AG20443 (cell line): ENCODE measurements at regions not wholly inside any gene's neighbourhood (a gene's known extent, or its start where the extent isn't known, plus 50 kb on each side); places are given as distances from the start of the nearest gene placed in this dataset.

ENCODE experiments used
- DNase-seq: peaks from one replicate; pipeline ENCODE4 v3.0.0; 2012; ENCODE audit warnings: low spot score, mixed read lengths

- DNase-seq = no peak
Observed at GRCh38 chr11:92317721-92318120, 93.1 kb downstream of the FAT3 start.

- no peak for DNase-seq
Observed at GRCh38 chr11:92322225-92322624, 97.6 kb downstream of the FAT3 start.

DNA sequence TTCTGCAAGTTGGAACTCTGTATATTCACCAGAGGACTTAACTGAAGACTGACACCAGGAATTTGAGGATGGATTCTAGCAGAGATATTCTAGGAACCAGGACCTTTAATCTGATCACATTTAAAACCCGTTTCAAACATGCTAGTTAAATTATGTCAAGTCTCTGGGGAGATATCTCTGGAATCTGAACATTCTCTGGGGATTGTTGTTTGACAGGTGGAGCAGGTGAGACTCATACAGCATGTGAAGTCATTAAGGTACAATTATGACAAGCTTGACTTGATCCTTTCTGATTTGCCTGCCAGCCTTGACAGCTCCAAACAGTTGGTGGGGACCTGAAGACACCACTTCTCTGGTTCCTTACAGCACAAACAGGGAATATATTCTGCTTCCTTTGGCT lies 100.3 kb downstream of the FAT3 start:
- DNase-seq = no peak

DNA sequence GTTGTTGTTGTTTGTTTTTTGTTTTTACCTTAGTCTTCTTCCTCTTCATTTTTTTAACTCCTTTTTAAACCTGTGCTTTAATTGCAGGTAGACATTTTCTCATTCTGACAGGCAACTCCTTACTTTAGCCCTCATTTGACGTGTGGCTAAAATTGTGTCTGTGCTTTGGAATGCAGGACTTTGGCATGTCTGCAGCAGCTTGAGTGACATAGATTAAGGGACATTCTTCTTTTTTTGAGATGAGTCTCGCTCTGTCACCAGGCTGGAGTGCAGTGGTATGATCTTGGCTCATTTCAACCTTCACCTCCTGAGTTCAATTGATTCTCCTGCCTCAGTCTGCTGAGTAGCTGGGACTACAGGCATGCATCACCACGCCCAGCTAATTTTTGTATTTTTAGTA lies 100.8 kb downstream of the FAT3 start:
- no peak for DNase-seq

- no peak for DNase-seq
Observed at GRCh38 chr11:92329137-92329536, 104.5 kb downstream of the FAT3 start.

DNA sequence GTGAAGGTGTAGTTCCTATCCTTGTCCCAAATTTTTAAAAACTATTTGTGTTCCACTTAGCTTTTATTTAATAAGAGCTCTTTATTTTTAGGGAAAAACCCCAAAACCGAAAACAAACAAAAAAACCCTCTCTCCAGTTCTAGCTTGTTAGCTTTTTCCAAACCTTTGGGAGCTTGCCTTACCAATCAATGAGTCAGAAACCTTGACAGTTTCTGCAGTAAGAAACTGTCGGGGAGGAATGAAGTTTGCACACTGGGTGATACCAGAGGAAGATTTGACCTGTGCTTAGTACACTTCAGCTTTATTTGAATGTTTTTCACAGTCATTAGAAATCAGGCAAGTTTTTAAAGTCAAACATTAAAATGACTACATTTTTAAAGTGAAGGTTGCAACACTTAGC lies 105.0 kb downstream of the FAT3 start:
- DNase-seq = no peak

GRCh38 chr11:92330114-92330513 lies 105.5 kb downstream of the FAT3 start:
- no peak for DNase-seq

- DNase-seq = peak; percentile 12
Observed at GRCh38 chr11:92332986-92333385, 108.4 kb downstream of the FAT3 start.

DNA sequence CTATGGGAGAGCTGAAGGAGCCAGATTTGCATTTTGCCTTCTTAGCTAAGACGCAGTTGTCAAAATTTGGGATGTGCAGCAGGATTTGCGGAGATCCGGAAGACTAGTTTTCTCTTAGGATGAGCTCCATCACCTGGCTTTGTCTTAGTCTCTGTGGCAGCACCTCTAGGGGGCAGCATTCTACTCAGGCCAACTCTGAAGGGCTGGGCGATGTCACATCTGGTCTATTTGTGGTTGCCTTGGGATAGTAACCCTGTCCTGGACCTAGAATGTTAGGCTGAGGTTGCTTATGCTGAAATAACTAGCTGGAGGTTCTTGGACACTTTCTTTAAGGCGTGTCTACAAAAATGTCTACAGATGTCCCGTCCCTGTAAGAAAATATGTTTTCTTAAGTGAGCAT lies 116.2 kb downstream of the FAT3 start:
- peak; percentile 17 for DNase-seq

DNA sequence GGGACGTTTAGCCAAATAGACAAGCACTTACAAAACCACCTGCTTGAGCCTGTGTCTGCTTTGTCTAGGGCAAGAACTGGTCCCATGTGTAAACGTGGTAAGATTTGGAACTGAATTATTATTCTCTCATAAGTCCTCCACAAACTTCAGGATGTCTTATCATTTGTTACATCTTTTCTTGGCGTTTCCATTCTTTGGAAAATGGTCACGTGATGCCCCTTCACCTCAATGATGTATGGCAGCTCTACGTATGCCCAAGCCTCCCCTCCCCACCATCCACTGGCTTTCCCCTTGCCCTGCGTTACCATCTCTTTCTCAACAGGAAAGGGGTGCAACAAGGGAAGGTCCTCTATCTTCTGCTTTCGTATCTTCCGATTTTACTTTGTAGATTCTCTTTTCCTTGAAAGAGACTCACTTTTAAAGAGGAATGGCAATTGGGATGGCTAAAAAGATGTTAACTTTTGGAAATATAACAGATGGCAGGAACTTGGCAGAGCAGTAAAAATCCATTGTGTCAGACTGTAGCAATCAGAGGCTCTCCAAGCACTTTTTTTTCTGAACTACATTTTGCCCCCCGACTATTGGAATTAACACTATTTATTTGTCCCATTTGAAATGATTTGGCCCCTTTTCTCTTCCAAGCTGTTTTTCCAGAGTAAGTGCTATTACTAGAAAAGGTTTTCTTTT lies 117.6 kb downstream of the FAT3 start:
- DNase-seq = no peak

- no peak for DNase-seq
Observed at GRCh38 chr11:92342886-92343285, 118.3 kb downstream of the FAT3 start.

- no peak for DNase-seq
Observed at GRCh38 chr11:92346220-92346619, 121.6 kb downstream of the FAT3 start.

DNA sequence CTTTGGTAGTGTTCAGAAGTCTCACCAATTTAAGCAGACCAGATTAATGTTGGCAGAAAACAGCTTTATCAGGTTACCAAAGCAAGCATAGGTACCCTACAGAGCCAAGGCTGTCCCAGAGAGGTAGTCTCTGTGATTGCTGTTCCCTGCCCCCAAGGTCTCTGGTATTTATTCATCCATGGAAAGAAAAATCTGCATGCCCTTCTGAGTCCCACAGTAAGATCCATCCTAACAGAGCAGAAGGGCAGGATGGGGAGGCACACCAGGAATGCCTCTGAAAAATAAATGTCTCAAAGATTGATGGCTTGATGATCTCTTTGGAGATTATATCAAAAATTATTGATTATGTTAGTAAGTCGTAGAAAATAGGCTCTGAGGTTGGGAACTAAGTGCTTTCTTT lies 122.8 kb downstream of the FAT3 start:
- no peak for DNase-seq

- no peak for DNase-seq
Observed at GRCh38 chr11:92349486-92350156, 125.0 kb downstream of the FAT3 start.

- no peak for DNase-seq
Observed at GRCh38 chr11:92357344-92357743, 132.7 kb downstream of the FAT3 start.

GRCh38 chr11:92357841-92358240 lies 133.2 kb downstream of the FAT3 start:
- DNase-seq = no peak

- no peak for DNase-seq
Observed at GRCh38 chr11:92361551-92361950, 136.9 kb downstream of the FAT3 start.

GRCh38 chr11:92362989-92363388 lies 138.4 kb downstream of the FAT3 start:
- no peak for DNase-seq

DNA sequence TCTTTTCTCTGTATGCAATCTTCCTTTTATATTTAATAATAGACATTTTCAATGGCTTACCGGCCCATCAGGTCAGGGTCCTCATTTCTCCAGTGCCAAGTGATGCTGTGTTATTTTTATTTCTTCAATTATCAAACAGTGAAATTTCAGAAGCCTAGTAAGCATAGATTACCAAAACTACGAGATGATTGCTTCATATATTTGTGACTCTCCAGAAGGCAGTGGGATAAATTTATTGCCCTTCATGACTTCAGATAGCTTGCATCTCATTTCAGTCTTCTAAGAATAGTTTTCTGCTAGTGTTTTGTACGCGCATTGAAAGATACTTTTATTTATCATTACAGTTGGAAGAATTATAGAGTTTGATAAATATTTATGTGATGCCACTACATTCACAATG lies 139.6 kb downstream of the FAT3 start:
- DNase-seq = no peak

DNA sequence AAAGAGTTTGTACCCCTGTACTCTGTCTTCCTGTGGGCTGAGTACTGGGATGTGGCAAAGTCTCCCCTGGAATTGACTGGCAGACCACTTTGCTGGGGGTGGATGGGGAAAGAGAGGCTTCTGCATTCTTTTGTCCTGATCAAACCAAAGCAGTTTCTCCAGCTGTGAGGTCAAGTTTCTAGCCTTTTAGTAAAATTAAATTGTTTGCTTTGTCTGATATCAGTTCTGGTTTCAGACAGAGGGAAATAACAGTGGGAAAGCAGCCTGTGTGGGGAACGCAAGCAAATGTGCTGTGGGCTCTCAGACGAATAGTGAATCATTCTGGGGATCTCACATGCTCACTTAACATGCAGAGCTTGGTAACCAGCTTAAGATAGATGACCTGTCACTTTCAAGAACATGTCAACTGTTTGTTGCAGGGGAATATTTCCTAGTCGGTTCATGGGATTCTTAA lies 151.6 kb downstream of the FAT3 start:
- DNase-seq = no peak

- DNase-seq = no peak
Observed at GRCh38 chr11:92376680-92377079, 152.1 kb downstream of the FAT3 start.

- peak; percentile 11 for DNase-seq
Observed at GRCh38 chr11:92380882-92381281, 156.3 kb downstream of the FAT3 start.

DNA sequence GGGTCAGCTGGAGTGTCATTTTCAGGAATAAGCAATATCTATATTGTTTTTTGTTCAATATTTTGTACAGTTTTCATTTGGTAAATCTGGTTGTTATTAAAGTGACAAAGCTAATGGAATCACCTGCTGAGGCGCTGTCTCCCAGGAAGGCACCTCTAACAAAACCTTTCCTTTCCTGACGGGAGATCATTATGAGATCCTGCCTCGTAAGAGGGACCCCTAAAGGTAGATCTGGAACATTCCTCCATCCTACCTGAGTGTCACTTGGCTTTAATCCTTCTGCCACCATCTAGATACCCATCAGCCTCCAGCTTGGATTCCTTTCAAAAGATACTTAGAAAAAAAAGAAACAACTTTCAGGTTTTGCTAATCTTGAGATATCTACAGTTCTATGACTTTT lies 157.7 kb downstream of the FAT3 start:
- DNase-seq = no peak

GRCh38 chr11:92383430-92383829 lies 158.8 kb downstream of the FAT3 start:
- DNase-seq = peak; percentile 18
